ENCODE measurements at regions not wholly inside any gene's neighbourhood (a gene's known extent, or its start where the extent isn't known, plus 50 kb on each side); places are given as distances from the start of the nearest gene placed in this dataset.

DNA sequence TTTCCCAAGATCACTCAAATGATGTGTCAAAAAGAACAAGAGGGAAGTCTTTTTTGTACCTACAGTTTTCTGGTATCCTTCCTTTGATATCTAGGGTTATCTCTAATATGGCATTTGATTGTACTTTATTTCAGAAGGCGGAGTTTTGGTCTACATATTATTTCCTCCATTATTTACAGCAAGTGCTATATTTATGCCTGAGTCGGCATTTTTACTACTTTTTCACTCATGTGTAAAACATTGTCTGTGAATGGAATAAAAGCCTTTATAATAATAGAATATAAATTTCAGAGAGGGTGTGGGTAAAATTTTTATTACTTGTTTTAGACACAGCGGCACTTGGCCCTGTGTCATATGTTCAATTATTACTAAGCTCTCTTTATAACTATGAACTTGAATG lies 398.4 kb downstream of the BCKDHB start:
- no peaks in the 10 kb centered on the region for H3K27me3 ChIP-seq (ENCODE audit: control insufficient read depth, insufficient read depth, low read length)
- ChIA-PET CTCF (no interaction called here), POLR2A (no interaction called here)
- TF ChIP-seq TCF7L2 (IDR thresholded peaks at IDR 0.05; ENCODE audit: low read depth, low read length) (no peak), POLR2AphosphoS5 (IDR thresholded peaks at IDR 0.05; ENCODE audit: low read depth, low read length) (no peak), SIN3A (IDR thresholded peaks at IDR 0.05; ENCODE audit: borderline replicate concordance, insufficient read depth, low read depth, low read length) (no peak)
- TF ChIP-seq, protein P1, sequence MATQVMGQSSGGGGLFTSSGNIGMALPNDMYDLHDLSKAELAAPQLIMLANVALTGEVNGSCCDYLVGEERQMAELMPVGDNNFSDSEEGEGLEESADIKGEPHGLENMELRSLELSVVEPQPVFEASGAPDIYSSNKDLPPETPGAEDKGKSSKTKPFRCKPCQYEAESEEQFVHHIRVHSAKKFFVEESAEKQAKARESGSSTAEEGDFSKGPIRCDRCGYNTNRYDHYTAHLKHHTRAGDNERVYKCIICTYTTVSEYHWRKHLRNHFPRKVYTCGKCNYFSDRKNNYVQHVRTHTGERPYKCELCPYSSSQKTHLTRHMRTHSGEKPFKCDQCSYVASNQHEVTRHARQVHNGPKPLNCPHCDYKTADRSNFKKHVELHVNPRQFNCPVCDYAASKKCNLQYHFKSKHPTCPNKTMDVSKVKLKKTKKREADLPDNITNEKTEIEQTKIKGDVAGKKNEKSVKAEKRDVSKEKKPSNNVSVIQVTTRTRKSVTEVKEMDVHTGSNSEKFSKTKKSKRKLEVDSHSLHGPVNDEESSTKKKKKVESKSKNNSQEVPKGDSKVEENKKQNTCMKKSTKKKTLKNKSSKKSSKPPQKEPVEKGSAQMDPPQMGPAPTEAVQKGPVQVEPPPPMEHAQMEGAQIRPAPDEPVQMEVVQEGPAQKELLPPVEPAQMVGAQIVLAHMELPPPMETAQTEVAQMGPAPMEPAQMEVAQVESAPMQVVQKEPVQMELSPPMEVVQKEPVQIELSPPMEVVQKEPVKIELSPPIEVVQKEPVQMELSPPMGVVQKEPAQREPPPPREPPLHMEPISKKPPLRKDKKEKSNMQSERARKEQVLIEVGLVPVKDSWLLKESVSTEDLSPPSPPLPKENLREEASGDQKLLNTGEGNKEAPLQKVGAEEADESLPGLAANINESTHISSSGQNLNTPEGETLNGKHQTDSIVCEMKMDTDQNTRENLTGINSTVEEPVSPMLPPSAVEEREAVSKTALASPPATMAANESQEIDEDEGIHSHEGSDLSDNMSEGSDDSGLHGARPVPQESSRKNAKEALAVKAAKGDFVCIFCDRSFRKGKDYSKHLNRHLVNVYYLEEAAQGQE (IDR thresholded peaks at IDR 0.05; ENCODE audit: insufficient read depth in 1 of 2, low read depth in 2 of 2, low read length in 1 of 2) = no peak
- TF ChIP-seq, protein P2, sequence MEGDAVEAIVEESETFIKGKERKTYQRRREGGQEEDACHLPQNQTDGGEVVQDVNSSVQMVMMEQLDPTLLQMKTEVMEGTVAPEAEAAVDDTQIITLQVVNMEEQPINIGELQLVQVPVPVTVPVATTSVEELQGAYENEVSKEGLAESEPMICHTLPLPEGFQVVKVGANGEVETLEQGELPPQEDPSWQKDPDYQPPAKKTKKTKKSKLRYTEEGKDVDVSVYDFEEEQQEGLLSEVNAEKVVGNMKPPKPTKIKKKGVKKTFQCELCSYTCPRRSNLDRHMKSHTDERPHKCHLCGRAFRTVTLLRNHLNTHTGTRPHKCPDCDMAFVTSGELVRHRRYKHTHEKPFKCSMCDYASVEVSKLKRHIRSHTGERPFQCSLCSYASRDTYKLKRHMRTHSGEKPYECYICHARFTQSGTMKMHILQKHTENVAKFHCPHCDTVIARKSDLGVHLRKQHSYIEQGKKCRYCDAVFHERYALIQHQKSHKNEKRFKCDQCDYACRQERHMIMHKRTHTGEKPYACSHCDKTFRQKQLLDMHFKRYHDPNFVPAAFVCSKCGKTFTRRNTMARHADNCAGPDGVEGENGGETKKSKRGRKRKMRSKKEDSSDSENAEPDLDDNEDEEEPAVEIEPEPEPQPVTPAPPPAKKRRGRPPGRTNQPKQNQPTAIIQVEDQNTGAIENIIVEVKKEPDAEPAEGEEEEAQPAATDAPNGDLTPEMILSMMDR (IDR thresholded peaks at IDR 0.05) = no peak
- no peak for ATAC-seq
- no peak overlapping the region for H3K4me3 ChIP-seq (ENCODE audit: low read depth in 2 of 2, low read length in 2 of 2)
- intact Hi-C loops (cut with micrococcal nuclease; ENCODE audit: unreplicated experiment) = no loop called here
- in situ Hi-C loops (cut with HindIII; ENCODE audit: low pct_unique_long_range_greater_than_20kb, low sequenced_read_pairs) = no loop called here
- H3K9me3 ChIP-seq (ENCODE audit: control insufficient read depth, insufficient read depth, low read depth, low read length) = no peaks in the 10 kb centered on the region
- BruUV-seq (replicated peaks) = no TSS peak
- no peaks in the 10 kb centered on the region for H3K36me3 ChIP-seq (ENCODE audit: control insufficient read depth, insufficient read depth, low read length)
- no peak for DNase-seq (ENCODE audit: low read depth, low spot score)
- no peak overlapping the region for H3K27ac ChIP-seq (ENCODE audit: low read length)
- H3K4me1 ChIP-seq (ENCODE audit: control insufficient read depth, insufficient read depth, low read length) = no peaks in the 10 kb centered on the region

DNA sequence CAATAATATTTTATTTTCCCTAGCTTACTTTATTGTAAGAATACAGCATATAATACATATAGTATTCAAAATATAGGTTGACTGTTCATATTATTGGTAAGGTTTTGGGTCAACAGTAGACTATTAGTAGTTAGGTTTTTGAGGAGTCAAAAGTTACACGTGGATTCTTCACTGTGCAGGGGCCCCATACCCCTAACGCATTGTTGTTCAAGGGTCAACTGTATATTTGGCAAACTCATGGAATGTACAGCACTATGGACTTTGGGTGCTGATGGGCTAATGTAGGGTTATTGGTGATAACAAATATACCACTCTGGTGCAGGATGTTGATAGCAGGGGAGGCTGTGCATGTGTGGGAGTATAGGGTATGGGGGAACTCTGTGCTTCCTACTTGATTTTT lies 397.2 kb downstream of the BCKDHB start:
- H3K27me3 ChIP-seq (ENCODE audit: control insufficient read depth, insufficient read depth, low read length) = no peaks in the 10 kb centered on the region
- intact Hi-C loops (cut with micrococcal nuclease; ENCODE audit: unreplicated experiment) (no loop called here), in situ Hi-C loops (cut with HindIII; ENCODE audit: low pct_unique_long_range_greater_than_20kb, low sequenced_read_pairs) (no loop called here)
- H3K4me1 ChIP-seq (ENCODE audit: control insufficient read depth, insufficient read depth, low read length) = no peaks in the 10 kb centered on the region
- TF ChIP-seq, protein P1 (IDR thresholded peaks at IDR 0.05; ENCODE audit: insufficient read depth in 1 of 2, low read depth in 2 of 2, low read length in 1 of 2) = no peak
- TF ChIP-seq POLR2AphosphoS5 (IDR thresholded peaks at IDR 0.05; ENCODE audit: low read depth, low read length) (no peak), SIN3A (IDR thresholded peaks at IDR 0.05; ENCODE audit: borderline replicate concordance, insufficient read depth, low read depth, low read length) (no peak), TCF7L2 (IDR thresholded peaks at IDR 0.05; ENCODE audit: low read depth, low read length) (no peak)
- TF ChIP-seq, protein P2 (IDR thresholded peaks at IDR 0.05) = no peak
- no peak overlapping the region for H3K4me3 ChIP-seq (ENCODE audit: low read depth in 2 of 2, low read length in 2 of 2)
- no peaks in the 10 kb centered on the region for H3K36me3 ChIP-seq (ENCODE audit: control insufficient read depth, insufficient read depth, low read length)
- DNase-seq (ENCODE audit: low read depth, low spot score) (no peak), ATAC-seq (no peak)
- BruUV-seq (replicated peaks) = no TSS peak
- no peak overlapping the region for H3K27ac ChIP-seq (ENCODE audit: low read length)
- POLR2A ChIA-PET = no interaction called here
- CTCF ChIA-PET = no interaction called here
- no peaks in the 10 kb centered on the region for H3K9me3 ChIP-seq (ENCODE audit: control insufficient read depth, insufficient read depth, low read depth, low read length)
